T-cell (primary cell): ENCODE measurements at regions not wholly inside any gene's neighbourhood (a gene's known extent, or its start where the extent isn't known, plus 50 kb on each side); places are given as distances from the start of the nearest gene placed in this dataset.

ENCODE experiments used
- ATAC-seq, 4 experiments: fragments of 200-7000 bp in 3 of 4; fragments of 150-1000 bp in 1 of 4; cut with Tn5 transposase; replicated peaks in 1 of 4; 1 replicate in 3 of 4; 2 replicates in 1 of 4; pipeline ENCODE4 v1.10.0; 2021; ENCODE audit warnings: moderate library complexity in 3 of 4, mild to moderate bottlenecking in 2 of 4, moderate number of reproducible peaks in 1 of 4
- CTCF ChIA-PET, 2 donors: fragments of 300-600 bp; sonication (Branson Sonifier 250); formaldehyde crosslinking; loops; one replicate each; lab custom pipeline; 2022; ENCODE audit warnings: antibody characterized with exemption in 2 of 2; lab: Charles Lee
- POLR2A ChIA-PET, 2 donors: fragments of 300-600 bp; sonication (Branson Sonifier 250); formaldehyde crosslinking; loops; one replicate each; lab custom pipeline; 2022; ENCODE audit warnings: antibody characterized with exemption in 2 of 2; lab: Charles Lee
- DNase-seq, 35 experiments: peaks; one replicate each; pipeline versions ENCODE4 v3.0.0 to v3.0.0-alpha.2; 2013 to 2023
- H3K27ac ChIP-seq: one replicate; pipeline ENCODE4 v1.5.1; 2013; ENCODE audit warnings: low read length
- H3K27me3 ChIP-seq, 2 experiments: replicated peaks in 1 of 2; 1 replicate in 1 of 2; 2 replicates in 1 of 2; pipeline versions ENCODE4 v1.6.1 to v1.7.0; 2013; ENCODE audit warnings: low read length in 1 of 2, mixed read lengths in 1 of 2; ENCODE audit not compliant: control insufficient read depth in 2 of 2, insufficient read depth in 2 of 2; ENCODE audit errors: extremely low read depth in 1 of 2
- H3K36me3 ChIP-seq, 2 donors: 1 replicate in 1 of 2; 2 replicates in 1 of 2; pipeline versions ENCODE4 v1.6.1 to v1.7.0; 2013; ENCODE audit warnings: low read length in 1 of 2; ENCODE audit not compliant: control insufficient read depth in 2 of 2, insufficient read depth in 1 of 2; ENCODE audit errors: extremely low read depth in 1 of 2
- H3K4me1 ChIP-seq, 2 experiments: 1 replicate in 1 of 2; 2 replicates in 1 of 2; pipeline versions ENCODE4 v1.6.1 to v1.7.0; 2013; ENCODE audit warnings: low read length in 2 of 2, mixed read lengths in 1 of 2; ENCODE audit not compliant: insufficient read depth in 2 of 2, control insufficient read depth in 1 of 2; ENCODE audit errors: extremely low read depth in 1 of 2
- H3K4me3 ChIP-seq, 2 donors: 1 replicate in 1 of 2; 2 replicates in 1 of 2; pipeline versions ENCODE4 v1.5.1 to v1.7.0; 2013; ENCODE audit warnings: mild to moderate bottlenecking in 2 of 2, low read length in 1 of 2, moderate library complexity in 1 of 2; ENCODE audit not compliant: control insufficient read depth in 1 of 2; ENCODE audit errors: extremely low read depth in 1 of 2
- H3K9me3 ChIP-seq: 2 replicates; pipeline ENCODE4 v1.7.0; 2013
- H3K27ac Mint-ChIP-seq, 2 donors: one replicate each; pipeline ENCODE4 v1.8.0; 2020 to 2021; ENCODE audit warnings: mild to moderate bottlenecking in 2 of 2, mixed read lengths in 2 of 2
- H3K27me3 Mint-ChIP-seq, 2 donors: one replicate each; pipeline ENCODE4 v1.8.0; 2021 to 2022; ENCODE audit warnings: mixed read lengths in 2 of 2
- H3K36me3 Mint-ChIP-seq: one replicate; pipeline ENCODE4 v1.8.0; 2021; ENCODE audit warnings: mixed read lengths
- H3K4me1 Mint-ChIP-seq, 3 donors: one replicate each; pipeline ENCODE4 v1.8.0; 2020 to 2022; ENCODE audit warnings: mixed read lengths in 3 of 3, mild to moderate bottlenecking in 1 of 3
- H3K4me3 Mint-ChIP-seq, 3 donors: one replicate each; pipeline ENCODE4 v1.8.0; 2020 to 2022; ENCODE audit warnings: mild to moderate bottlenecking in 3 of 3, mixed read lengths in 3 of 3, moderate library complexity in 3 of 3
- H3K9me3 Mint-ChIP-seq, 3 donors: one replicate each; pipeline ENCODE4 v1.8.0; 2020 to 2022; ENCODE audit warnings: mixed read lengths in 3 of 3
- WGBS: methylation state at CpG from one replicate; pipeline ENCODE4 v1.1.5; 2013; ENCODE audit warnings: missing lambda C conversion rate; ENCODE audit not compliant: insufficient coverage; 5-methylcytosine and 5-hydroxymethylcytosine counted together

GRCh38 chr3:87468938-87469337 is 192.6 kb upstream of the POU1F1 start:
- Mint-ChIP-seq H3K9me3 (peaks cover 0 to 12% (median 10%) of the 10 kb centered on the region in 3 donors), H3K27me3 (no peaks in the 10 kb centered on the region), H3K4me1 (no peaks in the 10 kb centered on the region), H3K4me3 (no peak overlapping the region), H3K36me3 (no peaks in the 10 kb centered on the region), H3K27ac (no peak overlapping the region)
- ChIA-PET POLR2A (no interaction called here), CTCF (no interaction called here)
- no peaks in the 10 kb centered on the region for H3K9me3 ChIP-seq
- DNase-seq = no peak
- no peak for ATAC-seq
- no peak overlapping the region for H3K4me3 ChIP-seq
- H3K27ac ChIP-seq = no peak overlapping the region
- no peaks in the 10 kb centered on the region for H3K36me3 ChIP-seq
- no peaks in the 10 kb centered on the region for H3K4me1 ChIP-seq
- H3K27me3 ChIP-seq = no peaks in the 10 kb centered on the region

- Histone ChIP-seq H3K27me3 (no peaks in the 10 kb centered on the region), H3K9me3 (no peaks in the 10 kb centered on the region), H3K4me1 (no peaks in the 10 kb centered on the region), H3K27ac (no peak overlapping the region), H3K36me3 (no peaks in the 10 kb centered on the region), H3K4me3 (no peak overlapping the region)
- H3K4me1 Mint-ChIP-seq = no peaks in the 10 kb centered on the region
- no peak overlapping the region for H3K27ac Mint-ChIP-seq
- no peak for DNase-seq
- POLR2A ChIA-PET = no interaction called here
- H3K27me3 Mint-ChIP-seq = no peaks in the 10 kb centered on the region
- CTCF ChIA-PET = no interaction called here
- no peak for ATAC-seq
- WGBS = no CpG with 5 or more reads among the region's 2 CpGs
- H3K36me3 Mint-ChIP-seq = no peaks in the 10 kb centered on the region
- H3K4me3 Mint-ChIP-seq = no peak overlapping the region
- peaks cover 0 to 12% (median 7%) of the 10 kb centered on the region in 3 donors for H3K9me3 Mint-ChIP-seq
Measured at GRCh38 chr3:87468235-87468634, 191.9 kb upstream of the POU1F1 start.

- Histone ChIP-seq H3K36me3 (no peaks in the 10 kb centered on the region), H3K27me3 (no peaks in the 10 kb centered on the region), H3K27ac (no peak overlapping the region), H3K4me3 (no peak overlapping the region), H3K9me3 (no peaks in the 10 kb centered on the region), H3K4me1 (no peaks in the 10 kb centered on the region)
- Mint-ChIP-seq H3K4me3 (no peak overlapping the region), H3K27me3 (peaks cover 0 to 2% of the 10 kb centered on the region in 2 donors), H3K9me3 (peaks cover 0 to 10% (median 7%) of the 10 kb centered on the region in 3 donors), H3K27ac (no peak overlapping the region), H3K36me3 (no peaks in the 10 kb centered on the region), H3K4me1 (no peaks in the 10 kb centered on the region)
- ChIA-PET CTCF (interaction anchor here in 1 of 2 donors (0.6 kb wide), 1 partner anchor 257 kb away, joined by 9 read pairs; no protein-coding TSS in a partner anchor), POLR2A (no interaction called here)
- no peak for DNase-seq
- ATAC-seq = no peak
Measured at GRCh38 chr3:87462228-87462627, 185.8 kb upstream of the POU1F1 start.

- DNase-seq = no peak
- 100% methylated on average over 1 of the region's 2 CpGs for WGBS
- no peaks in the 10 kb centered on the region for H3K27me3 ChIP-seq
- no peak overlapping the region for H3K27ac ChIP-seq
- Mint-ChIP-seq H3K27ac (no peak overlapping the region), H3K36me3 (no peaks in the 10 kb centered on the region), H3K4me1 (no peaks in the 10 kb centered on the region), H3K9me3 (peaks cover 0 to 11% (median 7%) of the 10 kb centered on the region in 3 donors), H3K4me3 (no peak overlapping the region), H3K27me3 (peaks cover 0 to 4% of the 10 kb centered on the region in 2 donors)
- POLR2A ChIA-PET = no interaction called here
- no peaks in the 10 kb centered on the region for H3K36me3 ChIP-seq
- CTCF ChIA-PET = no interaction called here
- no peaks in the 10 kb centered on the region for H3K9me3 ChIP-seq
- H3K4me1 ChIP-seq = no peaks in the 10 kb centered on the region
- no peak for ATAC-seq
- H3K4me3 ChIP-seq = no peak overlapping the region
Measured at GRCh38 chr3:87461443-87461842, 185.1 kb upstream of the POU1F1 start.

GRCh38 chr3:87461036-87461435 is 184.7 kb upstream of the POU1F1 start:
- DNase-seq (no peak), ATAC-seq (no peak)
- ChIA-PET POLR2A (no interaction called here), CTCF (no interaction called here)
- 60% methylated on average over 1 of the region's 3 CpGs for WGBS
- no peaks in the 10 kb centered on the region for H3K36me3 ChIP-seq
- no peak overlapping the region for H3K27ac Mint-ChIP-seq
- no peaks in the 10 kb centered on the region for H3K4me1 Mint-ChIP-seq
- peaks cover 0 to 6% of the 10 kb centered on the region in 2 donors for H3K27me3 Mint-ChIP-seq
- no peaks in the 10 kb centered on the region for H3K36me3 Mint-ChIP-seq
- H3K9me3 Mint-ChIP-seq = peaks cover 0 to 12% (median 6%) of the 10 kb centered on the region in 3 donors
- no peak overlapping the region for H3K4me3 Mint-ChIP-seq
- H3K27me3 ChIP-seq = no peaks in the 10 kb centered on the region
- no peak overlapping the region for H3K27ac ChIP-seq
- no peaks in the 10 kb centered on the region for H3K9me3 ChIP-seq
- no peaks in the 10 kb centered on the region for H3K4me1 ChIP-seq
- no peak overlapping the region for H3K4me3 ChIP-seq

DNA sequence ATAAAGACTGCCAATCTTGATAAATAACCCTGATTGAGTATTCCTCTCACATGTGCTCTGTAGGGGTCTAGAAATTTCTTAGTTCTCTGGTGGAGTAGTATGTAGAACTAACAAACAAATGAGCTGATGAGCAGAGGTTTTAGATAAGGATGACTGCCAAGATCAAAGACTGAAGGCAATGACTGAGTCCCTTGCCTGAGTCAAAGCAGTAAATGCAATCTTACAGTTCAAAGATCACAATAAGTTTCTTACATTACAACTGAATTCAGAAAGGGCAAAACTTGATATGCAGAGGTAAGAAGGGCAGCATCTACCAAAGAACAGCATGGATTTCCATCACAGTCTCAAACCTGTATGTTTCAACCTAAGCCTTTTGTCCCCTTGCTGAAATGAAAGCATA is 172.2 kb upstream of the POU1F1 start:
- no peak overlapping the region for H3K27ac Mint-ChIP-seq
- ATAC-seq (no peak), DNase-seq (no peak)
- H3K4me1 Mint-ChIP-seq = no peaks in the 10 kb centered on the region
- H3K36me3 ChIP-seq = no peaks in the 10 kb centered on the region
- H3K9me3 ChIP-seq = no peaks in the 10 kb centered on the region
- H3K9me3 Mint-ChIP-seq = peaks cover 11 to 18% (median 13%) of the 10 kb centered on the region in 3 donors
- no peak overlapping the region for H3K4me3 Mint-ChIP-seq
- POLR2A ChIA-PET = no interaction called here
- CTCF ChIA-PET = no interaction called here
- H3K27me3 ChIP-seq = no peaks in the 10 kb centered on the region
- no peaks in the 10 kb centered on the region for H3K27me3 Mint-ChIP-seq
- no peak overlapping the region for H3K27ac ChIP-seq
- no peaks in the 10 kb centered on the region for H3K4me1 ChIP-seq
- H3K4me3 ChIP-seq = no peak overlapping the region
- H3K36me3 Mint-ChIP-seq = no peaks in the 10 kb centered on the region

DNA sequence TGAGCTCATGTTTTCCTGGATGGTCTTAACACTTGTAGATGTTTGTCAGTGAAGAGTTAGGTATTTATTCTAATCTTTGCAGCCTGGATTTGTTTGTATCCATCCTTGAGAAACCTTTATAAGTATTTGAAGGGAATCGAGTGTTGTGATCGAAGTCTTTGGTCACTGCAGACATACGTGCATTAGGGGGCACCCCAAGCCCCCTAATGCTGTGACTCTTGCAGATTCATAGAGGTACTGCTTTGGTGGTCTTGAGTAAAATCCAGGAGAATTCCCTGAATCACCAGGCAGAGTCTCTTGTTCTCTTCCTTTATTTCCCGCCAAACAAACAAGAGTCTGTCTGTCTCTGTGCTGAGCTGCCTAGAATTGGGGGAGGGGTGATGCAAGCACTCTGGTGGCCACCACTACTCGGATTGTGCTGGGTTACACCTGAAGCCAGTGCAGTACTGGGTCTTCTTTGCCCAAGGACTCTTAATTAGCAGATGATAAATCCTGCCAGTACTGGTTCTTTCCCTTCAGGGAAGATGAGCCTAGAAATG is 170.5 kb upstream of the POU1F1 start:
- Mint-ChIP-seq H3K9me3 (peaks cover 6 to 18% (median 13%) of the 10 kb centered on the region in 3 donors), H3K27me3 (no peaks in the 10 kb centered on the region), H3K27ac (no peak overlapping the region), H3K4me1 (no peaks in the 10 kb centered on the region), H3K4me3 (no peak overlapping the region), H3K36me3 (no peaks in the 10 kb centered on the region)
- Histone ChIP-seq H3K36me3 (no peaks in the 10 kb centered on the region), H3K9me3 (no peaks in the 10 kb centered on the region), H3K4me3 (no peak overlapping the region), H3K27ac (no peak overlapping the region), H3K4me1 (no peaks in the 10 kb centered on the region), H3K27me3 (no peaks in the 10 kb centered on the region)
- ATAC-seq (no peak), DNase-seq (no peak)
- ChIA-PET POLR2A (no interaction called here), CTCF (no interaction called here)
- 53% methylated on average over 4 of the region's 5 CpGs for WGBS
